HG03280 (cell line): ENCODE measurements at regions not wholly inside any gene's neighbourhood (a gene's known extent, or its start where the extent isn't known, plus 50 kb on each side); places are given as distances from the start of the nearest gene placed in this dataset.

Source experiments
- ATAC-seq: cut with Tn5 transposase; IDR thresholded peaks from one replicate; pipeline ENCODE4 v1.9.1; 2021; ENCODE audit warnings: mild to moderate bottlenecking, moderate library complexity; ENCODE audit not compliant: unreplicated experiment

DNA sequence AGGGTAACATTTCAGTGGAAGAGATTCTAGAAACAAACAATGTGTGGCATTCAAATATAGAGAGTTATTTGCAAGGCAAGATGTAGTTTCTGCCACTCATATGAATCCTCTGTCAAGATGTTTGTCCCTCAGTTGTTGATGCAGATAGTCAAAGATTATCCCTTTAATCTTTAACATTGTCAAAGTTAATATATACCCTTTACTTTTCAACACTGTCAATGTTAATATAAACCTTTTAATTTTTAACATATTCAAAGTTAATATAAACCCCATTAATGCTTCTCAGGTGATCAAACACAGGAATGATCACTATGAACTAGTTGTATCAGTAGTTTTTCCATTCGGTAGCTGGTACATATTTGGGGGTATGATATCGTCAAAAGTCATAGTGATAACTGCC is 51.9 kb upstream of the PICALM start:
- no peak for ATAC-seq

- ATAC-seq: no peak
These were observed 51.0 kb upstream of the PICALM start for GRCh38 chr11:86119906-86120305.

DNA sequence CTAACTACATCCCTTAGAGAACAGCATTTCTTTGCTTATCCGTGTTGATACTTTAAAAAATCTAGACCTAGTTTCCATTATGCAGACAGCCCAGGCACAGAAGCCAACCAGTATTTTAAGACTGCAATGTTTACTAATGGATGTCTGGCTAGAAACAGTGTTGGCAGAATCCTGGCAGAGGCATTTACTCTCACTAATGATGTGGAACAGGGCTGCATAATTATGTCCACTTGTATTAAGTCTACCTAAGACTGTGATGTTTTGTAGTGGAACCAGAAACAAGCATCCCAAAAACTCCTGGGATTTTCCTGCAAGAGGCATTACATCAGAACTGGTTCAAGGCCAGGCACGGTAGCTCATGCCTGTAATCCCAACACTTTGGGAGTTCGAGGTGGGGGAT is 50.2 kb upstream of the PICALM start:
- no peak for ATAC-seq
